HG02981 (cell line): ENCODE measurements at regions not wholly inside any gene's neighbourhood (a gene's known extent, or its start where the extent isn't known, plus 50 kb on each side); places are given as distances from the start of the nearest gene placed in this dataset.

ENCODE experiments used
- ATAC-seq: cut with Tn5 transposase; IDR thresholded peaks from one replicate; pipeline ENCODE4 v1.9.1; 2021; ENCODE audit warnings: mild to moderate bottlenecking, moderate library complexity; ENCODE audit not compliant: unreplicated experiment

- no peak for ATAC-seq
Measured at GRCh38 chr3:164608554-164609276, 469.6 kb downstream of the SI start.

GRCh38 chr3:164604687-164605086, 473.6 kb downstream of the SI start:
- ATAC-seq: no peak

GRCh38 chr3:164577667-164578210, 500.6 kb downstream of the SI start:
- no peak for ATAC-seq

GRCh38 chr3:164572436-164572835, 505.9 kb downstream of the SI start:
- no peak for ATAC-seq

- ATAC-seq: no peak
Measured at GRCh38 chr3:164550857-164551256, 527.4 kb downstream of the SI start.

GRCh38 chr3:164539215-164539614, 539.1 kb downstream of the SI start:
- ATAC-seq: no peak

- no peak for ATAC-seq
Measured at GRCh38 chr3:164537485-164537884, 540.8 kb downstream of the SI start.

- no peak for ATAC-seq
Measured at GRCh38 chr3:164533275-164533674, 545.0 kb downstream of the SI start.

GRCh38 chr3:164526250-164526649, 552.0 kb downstream of the SI start:
- ATAC-seq: no peak

- ATAC-seq: no peak
Measured at GRCh38 chr3:164524201-164524600, 554.1 kb downstream of the SI start.

GRCh38 chr3:164522073-164522763, 556.1 kb downstream of the SI start:
- ATAC-seq: no peak

- no peak for ATAC-seq
Measured at GRCh38 chr3:164521644-164522043, 556.7 kb downstream of the SI start.

- no peak for ATAC-seq
Measured at GRCh38 chr3:164521139-164521538, 557.2 kb downstream of the SI start.

- no peak for ATAC-seq
Measured at GRCh38 chr3:164515256-164515655, 563.0 kb downstream of the SI start.

- no peak for ATAC-seq
Measured at GRCh38 chr3:164514576-164514975, 563.7 kb downstream of the SI start.

GRCh38 chr3:164507886-164508285, 570.4 kb downstream of the SI start:
- ATAC-seq: no peak

- ATAC-seq: no peak
Measured at GRCh38 chr3:164498917-164499316, 579.4 kb downstream of the SI start.

- no peak for ATAC-seq
Measured at GRCh38 chr3:164488893-164489292, 589.4 kb downstream of the SI start.

GRCh38 chr3:164486150-164486549, 592.1 kb downstream of the SI start:
- ATAC-seq: no peak

- ATAC-seq: no peak
Measured at GRCh38 chr3:164479978-164480377, 598.3 kb downstream of the SI start.

- ATAC-seq: no peak
Measured at GRCh38 chr3:164479406-164479805, 598.9 kb downstream of the SI start.

GRCh38 chr3:164478323-164478722, 600.0 kb downstream of the SI start:
- no peak for ATAC-seq
